Dedifferentiated amniotic fluid mesenchymal stem cell (primary cell): ENCODE measurements at regions not wholly inside any gene's neighbourhood (a gene's known extent, or its start where the extent isn't known, plus 50 kb on each side); places are given as distances from the start of the nearest gene placed in this dataset.

Experiments
- DNase-seq: peaks from one replicate; pipeline ENCODE4 v3.0.0-alpha.2; 2016; ENCODE audit errors: extremely low spot score

DNA sequence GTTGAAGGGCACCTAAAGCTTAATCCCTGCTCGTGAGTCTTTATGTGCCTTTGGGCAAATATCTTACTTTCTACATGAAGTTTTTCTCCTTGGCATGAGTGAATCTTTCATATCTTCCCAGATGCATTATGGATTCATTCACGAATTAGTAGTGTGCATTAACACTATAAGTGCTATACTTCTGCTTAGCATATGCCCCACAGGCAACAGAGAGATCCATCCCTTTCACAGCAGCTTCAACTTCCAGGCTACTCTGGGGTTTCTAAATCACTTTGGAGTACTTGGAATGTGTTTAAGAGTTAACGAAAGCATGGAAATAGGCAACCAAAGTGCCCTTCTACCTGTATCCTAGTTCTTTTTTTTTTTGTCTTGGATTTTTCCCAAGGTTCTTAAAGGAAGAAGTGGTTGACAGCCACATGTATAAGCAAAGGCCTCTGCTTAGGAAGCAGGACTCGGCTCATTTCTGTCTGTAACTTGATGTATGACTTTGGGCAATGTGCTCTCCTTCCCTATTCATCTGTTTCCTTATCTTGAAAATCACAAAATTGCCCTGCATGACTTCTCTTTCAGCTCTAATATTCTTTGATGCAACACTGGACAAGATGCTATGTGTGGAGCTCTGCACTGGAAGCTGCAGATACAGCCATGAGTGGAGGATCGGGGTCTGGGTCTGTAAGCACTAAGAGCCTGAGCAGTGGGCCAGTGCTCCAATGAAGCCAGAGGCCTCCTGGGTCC is 54.5 kb upstream of the ME3 start:
- DNase-seq: no peak

DNA sequence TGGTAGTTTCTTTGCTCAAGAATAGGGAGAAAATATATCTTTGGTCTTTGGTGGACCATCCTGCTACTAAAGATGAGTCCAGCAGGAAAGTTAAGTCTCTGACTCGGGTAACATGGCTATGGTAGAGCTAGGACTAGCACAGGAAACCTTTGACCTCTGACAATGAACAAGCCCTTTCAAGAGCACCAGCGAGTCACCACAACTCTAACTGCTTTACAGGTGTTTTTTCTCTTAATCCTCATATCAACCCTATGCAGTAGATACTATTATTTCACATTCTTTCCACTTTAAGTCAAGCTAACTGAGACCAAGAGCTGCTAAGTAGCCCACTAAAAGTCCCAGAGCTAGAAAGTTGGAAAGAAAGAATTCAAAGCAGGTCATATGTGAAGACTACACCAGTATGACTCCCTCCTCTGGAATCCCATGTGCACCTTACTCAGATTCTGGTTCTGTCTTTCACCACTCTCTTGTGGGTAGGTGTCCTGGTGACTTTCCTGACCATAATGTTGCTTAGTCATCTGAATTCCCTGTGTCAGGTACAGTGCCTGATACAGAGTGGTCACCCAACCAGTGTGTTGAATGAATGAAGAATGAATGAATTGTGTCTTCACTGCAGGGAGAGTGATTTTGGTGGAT is 53.8 kb upstream of the ME3 start:
- DNase-seq: no peak

DNA sequence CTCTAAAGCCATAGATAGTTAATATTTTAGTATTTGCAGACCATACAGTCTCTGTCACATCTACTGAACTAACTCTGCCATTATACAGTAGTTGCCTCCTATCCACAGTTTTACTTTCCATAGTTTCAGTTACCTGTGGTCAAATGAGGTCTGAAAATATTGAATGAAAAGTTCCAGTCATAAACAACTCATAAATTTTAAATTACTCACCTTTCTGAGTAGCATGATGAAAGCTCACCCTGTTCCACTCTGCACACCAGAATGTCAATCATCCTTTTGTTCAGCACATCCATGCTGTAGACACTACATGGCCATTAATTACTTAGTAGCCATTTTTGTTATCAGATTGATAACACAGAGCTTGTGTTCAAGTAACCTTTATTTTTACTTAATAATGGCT is 51.7 kb upstream of the ME3 start:
- no peak for DNase-seq

DNA sequence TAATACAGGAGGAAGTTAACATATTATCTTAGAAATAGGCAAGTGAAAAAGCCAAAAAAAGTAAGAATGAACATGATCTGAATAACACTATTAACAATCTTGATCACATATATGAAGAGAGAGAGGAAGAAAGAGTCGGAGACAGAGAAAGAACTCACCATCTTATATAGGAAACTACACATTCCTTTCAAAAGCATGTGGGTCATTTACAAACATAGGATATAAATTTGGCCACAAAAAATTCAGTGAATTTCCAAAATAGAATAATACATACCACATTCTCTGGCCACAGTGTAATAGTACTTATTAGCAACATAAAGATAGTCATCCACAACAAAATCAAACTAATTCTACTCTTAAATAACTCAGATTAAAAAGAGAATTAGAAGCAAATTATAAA is 50.9 kb upstream of the ME3 start:
- DNase-seq: no peak

DNA sequence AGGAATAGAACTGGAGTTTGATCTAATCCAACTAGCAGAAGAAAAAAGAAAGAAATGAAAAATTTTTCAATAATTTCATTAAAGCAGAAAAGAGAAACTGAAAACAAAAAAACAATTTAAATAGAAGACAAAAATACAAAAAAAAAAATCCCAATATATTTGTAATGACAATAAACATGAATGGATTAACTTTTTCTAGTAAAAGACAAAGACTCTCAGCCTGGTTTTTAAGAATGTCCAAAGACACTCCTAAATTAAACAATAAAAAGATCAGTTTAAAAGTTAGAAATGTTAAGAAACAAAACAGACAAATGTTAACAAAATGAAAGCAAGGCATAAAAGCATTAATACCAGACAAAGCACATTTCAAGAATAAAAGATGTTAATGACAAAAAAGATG is 50.3 kb upstream of the ME3 start:
- no peak for DNase-seq
